ENCODE measurements at regions not wholly inside any gene's neighbourhood (a gene's known extent, or its start where the extent isn't known, plus 50 kb on each side); places are given as distances from the start of the nearest gene placed in this dataset. TPM values are rescaled to one million over a fixed set of nuclear protein-coding genes. Genes with fewer than 3 reads are reported as not detected.

Small RNA genes in the stretch of these regions (small RNA-seq; reads per million reads assigned to genes)
- gene RN7SL797P = not detected
